ENCODE measurements at regions not wholly inside any gene's neighbourhood (a gene's known extent, or its start where the extent isn't known, plus 50 kb on each side); places are given as distances from the start of the nearest gene placed in this dataset.

- H3K9me3 ChIP-seq (ENCODE audit: control insufficient read depth in 2 of 3, low read length in 3 of 3): no peaks in the 10 kb centered on the region
- intact Hi-C loops (cut with micrococcal nuclease): no loop called here
- H3K9me3 Mint-ChIP-seq: peaks cover 0 to 13% (median 0%) of the 10 kb centered on the region in 11 donors
- H3K27me3 Mint-ChIP-seq: peaks cover 0 to 3% (median 0%) of the 10 kb centered on the region in 5 donors
- H3K36me3 Mint-ChIP-seq: no peaks in the 10 kb centered on the region
- DNase-seq (no peak), ATAC-seq (no peak)
- H3K27ac Mint-ChIP-seq: no peak overlapping the region
- H3K4me1 ChIP-seq (ENCODE audit: control insufficient read depth in 2 of 2, insufficient read depth in 2 of 2, low read length in 2 of 2): no peaks in the 10 kb centered on the region
- no peaks in the 10 kb centered on the region for H3K36me3 ChIP-seq (ENCODE audit: control insufficient read depth in 2 of 3, insufficient read depth in 3 of 3, low read length in 3 of 3)
- POLR2A ChIA-PET: no interaction called here
- no peaks in the 10 kb centered on the region for H3K4me1 Mint-ChIP-seq
- H3K27me3 ChIP-seq (ENCODE audit: control insufficient read depth in 2 of 2, insufficient read depth in 2 of 2, low read length in 2 of 2): no peaks in the 10 kb centered on the region
- CTCF ChIA-PET: no interaction called here
- H3K4me3 ChIP-seq (ENCODE audit: low read length): no peak overlapping the region
- no peak overlapping the region for H3K4me3 Mint-ChIP-seq
- no peak overlapping the region for H3K27ac ChIP-seq (ENCODE audit: low read depth, low read length)
Observed at GRCh38 chr2:5946225-5947115, 254.3 kb downstream of the SOX11 start.

- intact Hi-C loops (cut with micrococcal nuclease): no loop called here
- no peak for ATAC-seq
- Mint-ChIP-seq H3K4me3 (no peak overlapping the region), H3K9me3 (peaks cover 0 to 16% (median 1%) of the 10 kb centered on the region in 11 donors), H3K27me3 (peaks cover 0 to 3% (median 0%) of the 10 kb centered on the region in 5 donors), H3K27ac (no peak overlapping the region), H3K36me3 (no peaks in the 10 kb centered on the region), H3K4me1 (no peaks in the 10 kb centered on the region)
- no peaks in the 10 kb centered on the region for H3K9me3 ChIP-seq (ENCODE audit: control insufficient read depth in 2 of 3, low read length in 3 of 3)
- H3K27ac ChIP-seq (ENCODE audit: low read depth, low read length): no peak overlapping the region
- no peak for DNase-seq
- no peaks in the 10 kb centered on the region for H3K4me1 ChIP-seq (ENCODE audit: control insufficient read depth in 2 of 2, insufficient read depth in 2 of 2, low read length in 2 of 2)
- H3K27me3 ChIP-seq (ENCODE audit: control insufficient read depth in 2 of 2, insufficient read depth in 2 of 2, low read length in 2 of 2): no peaks in the 10 kb centered on the region
- H3K36me3 ChIP-seq (ENCODE audit: control insufficient read depth in 2 of 3, insufficient read depth in 3 of 3, low read length in 3 of 3): no peaks in the 10 kb centered on the region
- ChIA-PET POLR2A (no interaction called here), CTCF (no interaction called here)
- H3K4me3 ChIP-seq (ENCODE audit: low read length): no peak overlapping the region
Observed at GRCh38 chr2:5950736-5951135, 258.6 kb downstream of the SOX11 start.

GRCh38 chr2:5951471-5951870 is 259.3 kb downstream of the SOX11 start:
- Histone ChIP-seq H3K27me3 (ENCODE audit: control insufficient read depth in 2 of 2, insufficient read depth in 2 of 2, low read length in 2 of 2) (no peaks in the 10 kb centered on the region), H3K36me3 (ENCODE audit: control insufficient read depth in 2 of 3, insufficient read depth in 3 of 3, low read length in 3 of 3) (no peaks in the 10 kb centered on the region), H3K27ac (ENCODE audit: low read depth, low read length) (no peak overlapping the region), H3K4me1 (ENCODE audit: control insufficient read depth in 2 of 2, insufficient read depth in 2 of 2, low read length in 2 of 2) (no peaks in the 10 kb centered on the region), H3K4me3 (ENCODE audit: low read length) (no peak overlapping the region), H3K9me3 (ENCODE audit: control insufficient read depth in 2 of 3, low read length in 3 of 3) (no peaks in the 10 kb centered on the region)
- Mint-ChIP-seq H3K9me3 (peaks cover 0 to 16% (median 3%) of the 10 kb centered on the region in 11 donors), H3K27ac (no peak overlapping the region), H3K27me3 (peaks cover 0 to 3% (median 0%) of the 10 kb centered on the region in 5 donors), H3K4me1 (no peaks in the 10 kb centered on the region), H3K36me3 (no peaks in the 10 kb centered on the region), H3K4me3 (no peak overlapping the region)
- ChIA-PET CTCF (no interaction called here), POLR2A (no interaction called here)
- no peak for DNase-seq
- intact Hi-C loops (cut with micrococcal nuclease): no loop called here
- no peak for ATAC-seq

GRCh38 chr2:5953525-5953924 is 261.3 kb downstream of the SOX11 start:
- Histone ChIP-seq H3K4me1 (ENCODE audit: control insufficient read depth in 2 of 2, insufficient read depth in 2 of 2, low read length in 2 of 2) (no peaks in the 10 kb centered on the region), H3K4me3 (ENCODE audit: low read length) (no peak overlapping the region), H3K9me3 (ENCODE audit: control insufficient read depth in 2 of 3, low read length in 3 of 3) (no peaks in the 10 kb centered on the region), H3K27me3 (ENCODE audit: control insufficient read depth in 2 of 2, insufficient read depth in 2 of 2, low read length in 2 of 2) (no peaks in the 10 kb centered on the region), H3K36me3 (ENCODE audit: control insufficient read depth in 2 of 3, insufficient read depth in 3 of 3, low read length in 3 of 3) (no peaks in the 10 kb centered on the region), H3K27ac (ENCODE audit: low read depth, low read length) (no peak overlapping the region)
- Mint-ChIP-seq H3K4me3 (no peak overlapping the region), H3K9me3 (peaks cover 0 to 16% (median 3%) of the 10 kb centered on the region in 11 donors), H3K27ac (no peak overlapping the region), H3K36me3 (no peaks in the 10 kb centered on the region), H3K27me3 (peaks cover 0 to 3% (median 0%) of the 10 kb centered on the region in 5 donors), H3K4me1 (no peaks in the 10 kb centered on the region)
- POLR2A ChIA-PET: no interaction called here
- CTCF ChIA-PET: no interaction called here
- DNase-seq (no peak), ATAC-seq (no peak)
- intact Hi-C loops (cut with micrococcal nuclease): no loop called here

- Mint-ChIP-seq H3K27ac (no peak overlapping the region), H3K9me3 (peaks cover 0 to 12% (median 3%) of the 10 kb centered on the region in 11 donors), H3K36me3 (no peaks in the 10 kb centered on the region), H3K27me3 (peaks cover 0 to 3% (median 0%) of the 10 kb centered on the region in 5 donors), H3K4me1 (no peaks in the 10 kb centered on the region), H3K4me3 (no peak overlapping the region)
- Histone ChIP-seq H3K9me3 (ENCODE audit: control insufficient read depth in 2 of 3, low read length in 3 of 3) (no peaks in the 10 kb centered on the region), H3K4me1 (ENCODE audit: control insufficient read depth in 2 of 2, insufficient read depth in 2 of 2, low read length in 2 of 2) (no peaks in the 10 kb centered on the region), H3K4me3 (ENCODE audit: low read length) (no peak overlapping the region), H3K27ac (ENCODE audit: low read depth, low read length) (no peak overlapping the region), H3K27me3 (ENCODE audit: control insufficient read depth in 2 of 2, insufficient read depth in 2 of 2, low read length in 2 of 2) (no peaks in the 10 kb centered on the region), H3K36me3 (ENCODE audit: control insufficient read depth in 2 of 3, insufficient read depth in 3 of 3, low read length in 3 of 3) (no peaks in the 10 kb centered on the region)
- POLR2A ChIA-PET: no interaction called here
- no peak for DNase-seq
- CTCF ChIA-PET: no interaction called here
- intact Hi-C loops (cut with micrococcal nuclease): no loop called here
- no peak for ATAC-seq
Observed at GRCh38 chr2:5954509-5954908, 262.3 kb downstream of the SOX11 start.

- H3K4me3 ChIP-seq (ENCODE audit: low read length): no peak overlapping the region
- Mint-ChIP-seq H3K9me3 (peaks cover 0 to 17% (median 3%) of the 10 kb centered on the region in 11 donors), H3K4me1 (no peaks in the 10 kb centered on the region)
Observed at GRCh38 chr2:5955921-5956320, 263.7 kb downstream of the SOX11 start.

More at GRCh38 chr2:5955921-5956320, 263.7 kb downstream of the SOX11 start:
- Mint-ChIP-seq H3K4me3 (no peak overlapping the region), H3K27me3 (no peaks in the 10 kb centered on the region), H3K27ac (no peak overlapping the region), H3K36me3 (no peaks in the 10 kb centered on the region)
- Histone ChIP-seq H3K27ac (ENCODE audit: low read depth, low read length) (no peak overlapping the region), H3K4me1 (ENCODE audit: control insufficient read depth in 2 of 2, insufficient read depth in 2 of 2, low read length in 2 of 2) (no peaks in the 10 kb centered on the region), H3K36me3 (ENCODE audit: control insufficient read depth in 2 of 3, insufficient read depth in 3 of 3, low read length in 3 of 3) (no peaks in the 10 kb centered on the region), H3K27me3 (ENCODE audit: control insufficient read depth in 2 of 2, insufficient read depth in 2 of 2, low read length in 2 of 2) (no peaks in the 10 kb centered on the region), H3K9me3 (ENCODE audit: control insufficient read depth in 2 of 3, low read length in 3 of 3) (no peaks in the 10 kb centered on the region)
- ATAC-seq (no peak), DNase-seq (no peak)
- intact Hi-C loops (cut with micrococcal nuclease): no loop called here
- CTCF ChIA-PET: no interaction called here
- POLR2A ChIA-PET: no interaction called here
